ENCODE measurements at regions not wholly inside any gene's neighbourhood (a gene's known extent, or its start where the extent isn't known, plus 50 kb on each side); places are given as distances from the start of the nearest gene placed in this dataset.

GRCh38 chr4:41318839-41319530, 62.3 kb downstream of the UCHL1 start:
- TF ChIP-seq, protein P1, sequence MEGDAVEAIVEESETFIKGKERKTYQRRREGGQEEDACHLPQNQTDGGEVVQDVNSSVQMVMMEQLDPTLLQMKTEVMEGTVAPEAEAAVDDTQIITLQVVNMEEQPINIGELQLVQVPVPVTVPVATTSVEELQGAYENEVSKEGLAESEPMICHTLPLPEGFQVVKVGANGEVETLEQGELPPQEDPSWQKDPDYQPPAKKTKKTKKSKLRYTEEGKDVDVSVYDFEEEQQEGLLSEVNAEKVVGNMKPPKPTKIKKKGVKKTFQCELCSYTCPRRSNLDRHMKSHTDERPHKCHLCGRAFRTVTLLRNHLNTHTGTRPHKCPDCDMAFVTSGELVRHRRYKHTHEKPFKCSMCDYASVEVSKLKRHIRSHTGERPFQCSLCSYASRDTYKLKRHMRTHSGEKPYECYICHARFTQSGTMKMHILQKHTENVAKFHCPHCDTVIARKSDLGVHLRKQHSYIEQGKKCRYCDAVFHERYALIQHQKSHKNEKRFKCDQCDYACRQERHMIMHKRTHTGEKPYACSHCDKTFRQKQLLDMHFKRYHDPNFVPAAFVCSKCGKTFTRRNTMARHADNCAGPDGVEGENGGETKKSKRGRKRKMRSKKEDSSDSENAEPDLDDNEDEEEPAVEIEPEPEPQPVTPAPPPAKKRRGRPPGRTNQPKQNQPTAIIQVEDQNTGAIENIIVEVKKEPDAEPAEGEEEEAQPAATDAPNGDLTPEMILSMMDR (IDR thresholded peaks at IDR 0.05; ENCODE audit: insufficient read depth, missing control alignments), result no peak
- DNase-seq (ENCODE audit: insufficient read length, low spot score) (no peak), FAIRE-seq (no peak)

- no peak for FAIRE-seq
- DNase-seq (ENCODE audit: insufficient read length, low spot score), result no peak
- TF ChIP-seq, protein P1 (IDR thresholded peaks at IDR 0.05; ENCODE audit: insufficient read depth, missing control alignments), result no peak
Observed at GRCh38 chr4:41319553-41319952, 62.8 kb downstream of the UCHL1 start.

DNA sequence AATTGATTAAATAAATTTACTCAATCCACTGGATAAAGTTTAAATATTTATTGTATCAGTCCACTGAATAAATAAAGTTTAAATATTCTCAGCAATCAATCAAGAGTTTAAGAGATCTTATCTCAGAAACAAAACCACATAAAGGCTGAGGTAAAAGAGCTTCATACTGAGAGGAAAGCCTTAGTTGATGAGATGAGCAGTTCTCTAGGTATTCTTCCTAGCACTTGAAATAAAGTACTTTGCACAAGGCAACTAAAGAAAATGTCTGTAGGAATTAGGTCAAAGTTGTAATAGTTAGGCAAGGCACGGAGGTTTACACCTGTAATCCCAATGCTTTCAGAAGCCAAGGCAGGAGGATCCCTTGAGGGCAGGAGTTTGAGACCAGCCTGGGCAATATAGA, 63.5 kb downstream of the UCHL1 start:
- DNase-seq (ENCODE audit: insufficient read length, low spot score) (no peak), FAIRE-seq (no peak)
- TF ChIP-seq, protein P1 (IDR thresholded peaks at IDR 0.05; ENCODE audit: insufficient read depth, missing control alignments), result no peak

DNA sequence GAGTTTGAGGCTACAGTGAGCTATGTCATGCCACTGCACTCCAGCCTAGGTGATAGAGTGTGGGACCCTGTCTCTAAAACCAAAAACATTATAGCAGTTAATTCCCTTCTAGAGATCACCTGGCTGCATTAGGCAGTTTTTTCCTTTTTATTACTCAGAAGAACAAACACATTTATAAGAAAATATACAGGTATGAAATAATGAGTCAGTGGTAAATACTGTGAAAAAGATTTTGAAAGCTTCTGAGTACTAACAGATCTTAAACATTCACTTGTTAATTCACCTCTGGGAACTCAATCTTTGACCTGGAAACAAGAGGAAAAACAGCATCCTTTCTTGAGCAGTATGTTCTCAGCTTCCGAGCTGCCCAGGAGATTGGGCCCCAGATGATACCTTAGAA, 64.1 kb downstream of the UCHL1 start:
- no peak for DNase-seq (ENCODE audit: insufficient read length, low spot score)
- FAIRE-seq, result no peak
- TF ChIP-seq, protein P1 (IDR thresholded peaks at IDR 0.05; ENCODE audit: insufficient read depth, missing control alignments), result no peak

- DNase-seq (ENCODE audit: insufficient read length, low spot score) (no peak), FAIRE-seq (no peak)
- TF ChIP-seq, protein P1 (IDR thresholded peaks at IDR 0.05; ENCODE audit: insufficient read depth, missing control alignments), result no peak
Observed at GRCh38 chr4:41321216-41321945, 64.7 kb downstream of the UCHL1 start.

GRCh38 chr4:41322617-41323016, 65.9 kb downstream of the UCHL1 start:
- no peak for DNase-seq (ENCODE audit: insufficient read length, low spot score)
- TF ChIP-seq, protein P1 (IDR thresholded peaks at IDR 0.05; ENCODE audit: insufficient read depth, missing control alignments), result no peak
- no peak for FAIRE-seq

DNA sequence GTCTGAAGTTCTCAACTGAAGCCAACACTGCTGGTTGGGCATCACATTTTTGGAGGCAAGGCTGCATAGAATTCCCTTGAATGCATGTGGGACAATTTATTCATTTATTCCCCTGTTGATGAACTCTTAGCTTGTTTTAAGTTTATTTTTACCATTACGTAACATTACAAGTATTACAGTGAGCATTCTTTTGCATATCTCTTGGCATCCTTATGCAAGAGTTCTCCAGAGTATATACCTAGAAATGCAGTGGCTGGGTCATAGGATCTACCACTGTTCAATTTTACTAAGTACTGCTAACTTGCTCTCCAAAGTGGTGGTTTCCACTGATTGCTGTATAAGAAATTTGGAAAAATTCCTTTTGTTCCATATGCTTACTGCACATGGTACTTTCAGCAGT, 66.5 kb downstream of the UCHL1 start:
- DNase-seq (ENCODE audit: insufficient read length, low spot score) (no peak), FAIRE-seq (no peak)
- TF ChIP-seq, protein P1 (IDR thresholded peaks at IDR 0.05; ENCODE audit: insufficient read depth, missing control alignments), result no peak

Data from D721Med (cell line).